ENCODE measurements at regions not wholly inside any gene's neighbourhood (a gene's known extent, or its start where the extent isn't known, plus 50 kb on each side); places are given as distances from the start of the nearest gene placed in this dataset.

DNA sequence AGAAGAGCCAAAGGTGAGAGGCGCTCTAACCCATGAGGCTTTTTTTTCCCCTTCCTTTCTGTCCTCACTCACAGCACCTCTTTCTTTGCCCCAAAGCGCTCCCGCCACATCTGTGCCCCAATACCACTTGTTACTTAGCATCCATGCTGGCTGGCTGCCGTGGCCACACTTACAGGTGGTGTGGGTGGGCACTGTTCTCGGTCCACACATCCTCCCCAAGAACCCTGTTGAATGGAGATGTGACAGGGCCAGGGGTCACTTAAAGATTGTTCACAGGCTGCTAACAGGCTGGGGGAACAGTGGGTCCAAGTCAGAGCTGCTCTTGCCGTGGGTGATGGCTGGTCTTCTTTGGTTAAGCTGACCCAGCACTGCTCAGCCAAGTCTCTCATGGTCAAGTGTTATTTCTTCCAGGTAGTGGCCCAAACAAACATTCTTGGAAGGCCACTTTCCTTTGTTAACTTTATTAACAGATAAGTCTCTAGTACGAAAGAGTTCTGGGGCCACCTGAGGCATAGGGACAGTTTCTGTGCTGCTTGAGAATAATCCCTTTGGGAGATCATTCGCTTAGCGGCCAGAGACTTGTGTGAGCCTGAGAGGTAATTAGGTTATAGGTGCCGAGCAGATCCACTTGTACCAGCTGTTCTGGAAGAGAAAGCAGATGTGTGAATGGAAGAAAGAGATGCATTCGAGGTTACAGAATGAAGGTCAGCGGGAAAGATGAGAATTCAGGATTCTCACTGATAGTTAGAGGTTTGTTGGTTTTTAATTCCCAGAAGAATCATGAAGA is 62.6 kb upstream of the IRF2BP2 start:
- H3K4me1 Mint-ChIP-seq: peaks cover 31% of the 10 kb centered on the region
- H3K27me3 Mint-ChIP-seq (ENCODE audit: low read depth, poor library complexity): peaks cover 4% of the 10 kb centered on the region
- H3K9me3 Mint-ChIP-seq: peaks cover 23% of the 10 kb centered on the region
- TF ChIP-seq, protein P1, sequence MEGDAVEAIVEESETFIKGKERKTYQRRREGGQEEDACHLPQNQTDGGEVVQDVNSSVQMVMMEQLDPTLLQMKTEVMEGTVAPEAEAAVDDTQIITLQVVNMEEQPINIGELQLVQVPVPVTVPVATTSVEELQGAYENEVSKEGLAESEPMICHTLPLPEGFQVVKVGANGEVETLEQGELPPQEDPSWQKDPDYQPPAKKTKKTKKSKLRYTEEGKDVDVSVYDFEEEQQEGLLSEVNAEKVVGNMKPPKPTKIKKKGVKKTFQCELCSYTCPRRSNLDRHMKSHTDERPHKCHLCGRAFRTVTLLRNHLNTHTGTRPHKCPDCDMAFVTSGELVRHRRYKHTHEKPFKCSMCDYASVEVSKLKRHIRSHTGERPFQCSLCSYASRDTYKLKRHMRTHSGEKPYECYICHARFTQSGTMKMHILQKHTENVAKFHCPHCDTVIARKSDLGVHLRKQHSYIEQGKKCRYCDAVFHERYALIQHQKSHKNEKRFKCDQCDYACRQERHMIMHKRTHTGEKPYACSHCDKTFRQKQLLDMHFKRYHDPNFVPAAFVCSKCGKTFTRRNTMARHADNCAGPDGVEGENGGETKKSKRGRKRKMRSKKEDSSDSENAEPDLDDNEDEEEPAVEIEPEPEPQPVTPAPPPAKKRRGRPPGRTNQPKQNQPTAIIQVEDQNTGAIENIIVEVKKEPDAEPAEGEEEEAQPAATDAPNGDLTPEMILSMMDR (IDR thresholded peaks at IDR 0.05): no peak
- H3K4me3 Mint-ChIP-seq: no peak overlapping the region
- H3K36me3 Mint-ChIP-seq (ENCODE audit: low read depth): peaks cover 5% of the 10 kb centered on the region
- DNase-seq: no peak
- no peak overlapping the region for H3K27ac Mint-ChIP-seq

DNA sequence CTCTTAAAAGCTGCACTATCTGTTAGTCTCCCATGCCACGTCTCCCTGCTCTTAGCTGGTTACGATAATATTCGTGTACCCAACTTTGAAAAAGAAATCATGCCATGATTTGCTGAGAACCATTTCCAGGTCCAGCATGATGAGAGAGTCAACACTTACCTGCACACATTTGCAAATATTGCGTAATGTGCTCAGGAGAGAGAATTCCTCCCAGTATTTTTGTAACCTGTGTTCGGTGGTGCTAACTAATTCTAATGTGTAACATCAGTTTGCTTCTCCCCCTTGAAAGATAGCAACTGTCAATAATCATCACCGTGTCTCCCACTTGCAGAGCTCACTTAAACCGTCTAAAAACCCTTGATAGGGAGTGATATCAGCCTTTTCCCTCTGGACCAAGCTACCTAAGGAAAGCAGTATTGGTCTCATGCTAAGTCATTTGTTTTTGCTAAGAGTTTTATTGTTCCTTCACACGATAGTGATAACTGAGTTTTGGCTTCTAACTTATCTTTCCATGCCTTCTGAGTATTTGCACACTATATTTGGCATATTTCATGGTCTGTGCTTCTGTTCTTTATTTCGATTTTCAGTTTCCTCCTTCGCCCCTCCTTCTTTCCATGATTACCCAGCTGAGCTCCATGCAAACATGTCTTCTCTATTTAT is 61.1 kb upstream of the IRF2BP2 start:
- TF ChIP-seq, protein P1 (IDR thresholded peaks at IDR 0.05): no peak
- no peak for DNase-seq
- H3K36me3 Mint-ChIP-seq (ENCODE audit: low read depth): peaks cover 5% of the 10 kb centered on the region
- no peak overlapping the region for H3K27ac Mint-ChIP-seq
- peaks cover 28% of the 10 kb centered on the region for H3K4me1 Mint-ChIP-seq
- H3K9me3 Mint-ChIP-seq: peaks cover 32% of the 10 kb centered on the region
- H3K27me3 Mint-ChIP-seq (ENCODE audit: low read depth, poor library complexity): peaks cover 4% of the 10 kb centered on the region
- no peak overlapping the region for H3K4me3 Mint-ChIP-seq

DNA sequence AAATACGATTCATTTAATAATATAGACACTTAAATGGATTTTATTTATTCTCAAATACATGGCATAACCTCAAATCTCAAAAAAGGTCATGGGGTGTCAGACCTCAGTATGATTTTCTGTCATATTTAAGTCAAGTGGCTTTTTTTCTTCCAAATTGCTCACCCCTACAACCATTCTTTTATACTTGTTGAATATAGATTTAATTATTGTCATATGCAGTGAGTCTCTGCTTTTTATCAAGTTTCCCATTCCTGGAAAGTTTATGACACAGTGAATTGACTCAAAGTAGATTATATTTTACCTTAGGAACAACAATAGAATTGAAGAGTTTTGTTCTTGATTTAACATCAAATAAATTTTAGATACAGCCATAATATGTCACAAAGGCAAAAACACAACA is 59.5 kb upstream of the IRF2BP2 start:
- peaks cover 28% of the 10 kb centered on the region for H3K4me1 Mint-ChIP-seq
- no peak overlapping the region for H3K27ac Mint-ChIP-seq
- peaks cover 5% of the 10 kb centered on the region for H3K36me3 Mint-ChIP-seq (ENCODE audit: low read depth)
- H3K27me3 Mint-ChIP-seq (ENCODE audit: low read depth, poor library complexity): peaks cover 3% of the 10 kb centered on the region
- peaks cover 32% of the 10 kb centered on the region for H3K9me3 Mint-ChIP-seq
- no peak for DNase-seq
- H3K4me3 Mint-ChIP-seq: no peak overlapping the region
- TF ChIP-seq, protein P1 (IDR thresholded peaks at IDR 0.05): no peak

DNA sequence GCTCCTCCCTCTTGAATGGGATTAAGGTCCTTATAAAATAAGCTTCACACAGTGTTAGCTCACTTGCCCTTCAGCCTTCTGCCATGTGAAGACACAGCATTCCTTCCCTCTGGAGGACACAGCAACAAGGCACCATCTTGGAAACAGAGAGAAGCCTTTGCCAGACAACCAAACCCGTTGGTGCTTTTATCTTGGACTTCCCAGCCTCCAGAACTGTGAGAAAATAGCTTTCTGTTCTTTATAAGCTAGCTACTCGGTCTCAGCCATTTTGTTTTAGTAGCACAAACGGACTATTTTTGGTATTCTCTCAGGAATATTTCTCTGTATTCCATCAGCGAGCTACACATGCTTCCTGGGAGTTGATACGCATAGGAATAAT is 58.6 kb upstream of the IRF2BP2 start:
- Mint-ChIP-seq H3K9me3 (peaks cover 32% of the 10 kb centered on the region), H3K27ac (no peak overlapping the region), H3K36me3 (ENCODE audit: low read depth) (peaks cover 5% of the 10 kb centered on the region), H3K27me3 (ENCODE audit: low read depth, poor library complexity) (peaks cover 8% of the 10 kb centered on the region), H3K4me3 (no peak overlapping the region), H3K4me1 (peaks cover 28% of the 10 kb centered on the region)
- DNase-seq: no peak
- TF ChIP-seq, protein P1 (IDR thresholded peaks at IDR 0.05): no peak

DNA sequence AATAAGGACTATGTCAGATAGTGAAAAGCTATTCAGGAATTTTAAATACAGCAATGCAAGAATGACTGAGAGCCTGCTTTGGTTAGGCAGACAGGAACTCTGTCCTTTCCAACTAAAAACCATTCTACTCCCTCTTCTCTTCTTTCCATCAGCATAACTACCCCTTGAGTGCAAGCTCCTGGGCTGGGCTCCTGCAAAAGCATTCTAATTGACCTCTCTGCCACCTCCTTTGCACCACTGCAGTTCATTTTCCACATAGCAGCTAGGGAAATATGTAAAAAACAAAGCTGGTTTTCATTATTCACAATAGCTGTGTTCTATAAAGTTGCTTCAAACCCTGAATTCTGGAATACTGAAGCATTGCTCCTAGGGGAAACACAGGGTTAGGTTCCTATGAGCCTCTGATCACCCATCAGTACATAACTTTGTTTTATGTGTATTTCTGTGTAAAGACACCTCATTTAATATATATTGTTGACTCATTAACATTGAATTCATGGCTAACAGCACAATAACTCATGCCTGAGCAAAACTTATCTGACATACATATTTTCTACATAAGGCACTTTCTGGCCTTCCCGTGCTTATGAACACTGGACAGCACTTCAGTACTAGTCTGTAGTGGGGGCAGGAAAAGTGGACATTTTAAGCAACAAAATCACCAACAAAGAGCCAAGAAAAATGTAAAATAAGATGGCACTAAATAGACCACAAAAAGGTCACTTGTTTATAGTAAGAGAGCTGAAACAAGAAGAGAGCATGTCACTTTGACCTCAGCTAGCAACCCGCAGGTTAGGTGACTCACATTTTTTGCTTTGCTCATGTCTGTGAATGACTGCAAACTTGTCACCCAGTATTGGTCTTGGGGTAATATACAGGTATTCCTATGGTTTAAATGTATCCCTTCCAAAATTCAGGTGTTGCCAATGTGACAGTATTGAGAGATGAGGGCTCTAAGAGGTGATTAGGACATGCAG is 57.9 kb upstream of the IRF2BP2 start:
- Mint-ChIP-seq H3K27ac (no peak overlapping the region), H3K9me3 (peaks cover 32% of the 10 kb centered on the region), H3K4me1 (peaks cover 28% of the 10 kb centered on the region), H3K27me3 (ENCODE audit: low read depth, poor library complexity) (peaks cover 13% of the 10 kb centered on the region), H3K4me3 (peak overlapping the region; percentile 31), H3K36me3 (ENCODE audit: low read depth) (peaks cover 5% of the 10 kb centered on the region)
- DNase-seq: no peak
- TF ChIP-seq, protein P1 (IDR thresholded peaks at IDR 0.05): no peak

Measured in nephron progenitor cell (in vitro differentiated cells).